HUES6 (cell line): ENCODE measurements at regions not wholly inside any gene's neighbourhood (a gene's known extent, or its start where the extent isn't known, plus 50 kb on each side); places are given as distances from the start of the nearest gene placed in this dataset.

ENCODE experiments used
- H3K27ac ChIP-seq: 2 replicates; pipeline ENCODE4 v1.7.0; 2013; ENCODE audit warnings: low read depth, mild to moderate bottlenecking, low read length, inconsistent platforms
- H3K27me3 ChIP-seq: 2 replicates; pipeline ENCODE4 v1.6.1; 2013; ENCODE audit warnings: low read length; ENCODE audit not compliant: control insufficient read depth, insufficient read depth
- H3K36me3 ChIP-seq: 2 replicates; pipeline ENCODE4 v1.6.1; 2013; ENCODE audit warnings: low read length; ENCODE audit not compliant: control insufficient read depth, insufficient read depth
- H3K4me1 ChIP-seq: 2 replicates; pipeline ENCODE4 v1.6.1; 2013; ENCODE audit warnings: low read length; ENCODE audit not compliant: control insufficient read depth, insufficient read depth
- H3K4me3 ChIP-seq: 2 replicates; pipeline ENCODE4 v1.5.1; 2013; ENCODE audit warnings: low read depth, low read length
- H3K9ac ChIP-seq: one replicate; pipeline ENCODE4 v1.6.1; 2013; ENCODE audit warnings: mild to moderate bottlenecking, low read length
- H3K9me3 ChIP-seq: 2 replicates; pipeline ENCODE4 v1.6.1; 2013; ENCODE audit warnings: low read depth, low read length; ENCODE audit not compliant: control insufficient read depth, insufficient read depth

DNA sequence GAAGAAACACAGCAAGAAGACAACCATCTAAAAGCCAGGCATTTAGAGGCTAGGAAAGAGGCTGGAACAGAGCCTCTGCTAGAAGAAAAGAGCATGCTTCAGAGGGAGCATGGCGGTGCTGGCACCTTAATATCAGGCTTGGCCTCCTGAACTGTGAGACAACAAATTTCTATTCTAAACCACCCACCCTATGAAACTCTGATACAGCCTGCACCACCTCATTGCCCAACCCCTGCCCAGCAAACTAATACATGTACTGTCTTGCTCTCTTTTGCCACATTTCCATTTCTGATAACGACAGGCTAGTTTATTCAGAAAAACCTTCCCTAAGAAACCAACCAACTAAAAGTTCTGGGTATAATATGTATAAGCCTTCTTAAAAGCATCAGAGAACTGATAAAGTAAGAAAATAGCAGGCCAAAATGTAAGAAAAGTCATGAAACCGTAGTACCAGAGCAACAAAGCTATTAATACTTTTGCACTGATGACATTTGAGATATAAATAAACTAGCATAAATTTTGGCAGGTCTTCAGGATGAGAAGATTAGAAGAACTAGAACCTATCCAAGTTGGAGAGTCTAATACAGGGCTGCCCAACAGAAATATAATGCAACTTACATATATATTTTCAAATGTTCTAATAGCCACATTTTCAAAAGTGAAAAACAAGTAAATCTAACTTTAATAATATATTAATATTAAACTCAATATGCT is 184.7 kb upstream of the HSF2 start:
- H3K27ac ChIP-seq = no peak overlapping the region
- H3K9ac ChIP-seq = no peak overlapping the region
- no peaks in the 10 kb centered on the region for H3K27me3 ChIP-seq
- H3K4me1 ChIP-seq = no peaks in the 10 kb centered on the region
- H3K4me3 ChIP-seq = no peak overlapping the region
- H3K36me3 ChIP-seq = no peaks in the 10 kb centered on the region
- H3K9me3 ChIP-seq = no peaks in the 10 kb centered on the region

DNA sequence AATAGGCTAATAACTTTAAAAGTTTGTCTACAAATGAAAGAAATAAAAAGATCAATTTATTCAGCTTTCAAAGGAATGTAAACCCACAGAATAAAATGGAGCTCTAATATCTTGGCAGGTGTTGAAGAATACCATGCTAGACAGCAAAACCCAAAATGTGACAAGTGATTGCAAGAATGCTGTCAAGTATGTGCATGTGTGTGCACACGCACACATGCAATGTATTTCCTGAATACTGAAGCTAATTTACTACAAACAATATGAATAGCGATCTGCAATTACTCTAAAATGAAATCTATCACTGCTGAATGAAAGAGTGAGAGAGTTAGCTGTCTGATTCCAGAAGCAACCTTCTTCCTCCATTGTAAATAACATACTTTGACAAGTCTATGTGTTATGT is 179.2 kb upstream of the HSF2 start:
- Histone ChIP-seq H3K9me3 (no peaks in the 10 kb centered on the region), H3K27me3 (no peaks in the 10 kb centered on the region), H3K9ac (no peak overlapping the region), H3K27ac (no peak overlapping the region), H3K4me1 (no peaks in the 10 kb centered on the region), H3K4me3 (no peak overlapping the region), H3K36me3 (no peaks in the 10 kb centered on the region)

DNA sequence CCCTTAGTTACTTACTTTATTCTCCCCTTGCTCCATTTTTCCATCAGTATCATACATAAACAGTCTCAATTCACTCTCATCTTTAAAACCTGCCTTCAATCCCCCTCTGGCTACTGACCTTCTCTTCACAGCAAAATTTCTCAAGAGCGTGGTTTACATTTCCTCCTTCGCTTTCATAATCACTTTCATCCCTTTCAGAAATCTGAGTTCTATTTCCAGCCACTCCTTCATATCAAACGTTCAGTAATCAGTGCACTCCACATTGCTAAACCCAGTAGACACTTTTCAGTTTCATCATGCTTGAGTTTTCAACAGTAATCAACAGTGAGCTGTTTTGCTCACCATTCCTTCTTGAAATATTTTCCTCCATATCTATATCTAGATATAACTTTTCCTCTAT is 176.7 kb upstream of the HSF2 start:
- Histone ChIP-seq H3K36me3 (no peaks in the 10 kb centered on the region), H3K4me3 (no peak overlapping the region), H3K27ac (no peak overlapping the region), H3K9ac (no peak overlapping the region), H3K9me3 (no peaks in the 10 kb centered on the region), H3K27me3 (no peaks in the 10 kb centered on the region), H3K4me1 (no peaks in the 10 kb centered on the region)

DNA sequence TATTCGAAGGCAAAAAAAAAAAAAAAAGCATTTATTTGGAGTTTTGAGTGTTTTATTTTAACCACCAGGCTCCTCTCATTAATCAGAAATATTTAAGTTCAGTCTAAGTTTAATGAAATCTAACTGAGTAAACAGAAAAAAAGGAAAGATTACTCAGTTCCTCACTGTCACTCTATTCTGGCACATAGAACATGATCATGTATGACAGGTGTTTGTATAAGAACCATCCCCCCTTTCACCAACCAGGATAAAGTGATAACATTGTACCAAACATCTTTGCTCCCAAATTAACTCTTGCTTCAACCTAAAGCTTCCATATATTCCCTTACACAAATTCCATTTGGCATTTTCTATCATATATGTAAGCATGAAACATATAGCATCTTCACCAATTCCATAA is 176.2 kb upstream of the HSF2 start:
- Histone ChIP-seq H3K4me1 (no peaks in the 10 kb centered on the region), H3K36me3 (no peaks in the 10 kb centered on the region), H3K27ac (no peak overlapping the region), H3K27me3 (no peaks in the 10 kb centered on the region), H3K9me3 (no peaks in the 10 kb centered on the region), H3K9ac (no peak overlapping the region), H3K4me3 (no peak overlapping the region)

DNA sequence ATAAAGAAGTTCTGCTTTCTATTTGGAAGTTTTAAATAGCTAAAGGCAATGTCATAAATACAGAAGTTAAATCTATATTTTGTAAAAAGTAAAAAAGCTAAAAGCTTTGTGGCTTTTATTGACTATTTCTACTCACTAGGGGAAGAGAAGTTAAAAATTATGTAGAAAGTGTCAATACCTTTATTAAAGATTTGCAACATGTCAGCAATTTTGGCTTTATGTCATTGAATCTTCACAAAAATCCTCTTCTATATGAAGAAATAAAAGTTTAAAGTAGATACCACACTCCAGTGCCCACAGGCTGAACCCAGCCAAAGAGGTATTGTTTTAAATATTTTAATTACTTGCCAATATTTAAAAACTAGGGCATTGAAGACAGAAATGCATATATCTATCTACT is 160.6 kb upstream of the HSF2 start:
- Histone ChIP-seq H3K36me3 (no peaks in the 10 kb centered on the region), H3K4me1 (no peaks in the 10 kb centered on the region), H3K27me3 (no peaks in the 10 kb centered on the region), H3K27ac (no peak overlapping the region), H3K4me3 (no peak overlapping the region), H3K9ac (no peak overlapping the region), H3K9me3 (no peaks in the 10 kb centered on the region)

DNA sequence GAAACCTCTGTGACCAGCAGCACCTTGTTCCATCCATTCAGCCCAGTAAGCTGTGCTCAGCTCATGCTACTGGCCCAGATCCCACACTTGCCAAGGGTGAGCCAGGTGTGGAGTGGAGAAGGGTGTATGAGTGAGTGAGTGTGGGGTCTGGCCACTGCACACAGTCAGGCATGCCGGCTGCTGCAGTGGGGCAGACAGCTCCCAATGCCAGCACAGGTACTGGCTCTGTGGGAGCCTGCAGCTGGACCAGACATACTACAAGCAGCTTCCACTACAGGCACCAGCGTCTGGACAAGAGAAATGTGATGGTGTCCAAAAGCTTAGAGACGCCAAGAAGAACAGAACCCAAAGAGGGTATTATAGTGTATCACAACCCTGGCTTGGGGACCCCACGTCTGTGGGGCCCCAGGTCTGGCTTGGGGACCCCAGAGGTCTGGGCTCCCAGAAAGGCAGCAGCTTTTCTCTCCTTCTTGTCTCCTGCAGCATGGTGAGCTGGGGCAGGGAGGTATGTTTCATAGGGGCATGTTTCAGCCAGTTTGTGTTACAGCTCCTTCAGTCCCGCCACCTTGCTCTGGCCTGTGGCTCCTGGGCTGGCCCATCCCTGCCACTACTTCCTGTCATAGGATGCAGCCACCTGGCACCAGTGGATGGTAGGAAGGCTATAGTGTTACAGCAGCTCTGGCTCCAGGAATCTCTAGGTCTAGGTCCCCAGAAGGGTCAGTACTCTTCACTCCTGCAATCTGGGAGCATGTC is 152.4 kb upstream of the HSF2 start:
- Histone ChIP-seq H3K36me3 (no peaks in the 10 kb centered on the region), H3K4me1 (no peaks in the 10 kb centered on the region), H3K27ac (no peak overlapping the region), H3K9ac (no peak overlapping the region), H3K9me3 (no peaks in the 10 kb centered on the region), H3K27me3 (no peaks in the 10 kb centered on the region), H3K4me3 (no peak overlapping the region)

DNA sequence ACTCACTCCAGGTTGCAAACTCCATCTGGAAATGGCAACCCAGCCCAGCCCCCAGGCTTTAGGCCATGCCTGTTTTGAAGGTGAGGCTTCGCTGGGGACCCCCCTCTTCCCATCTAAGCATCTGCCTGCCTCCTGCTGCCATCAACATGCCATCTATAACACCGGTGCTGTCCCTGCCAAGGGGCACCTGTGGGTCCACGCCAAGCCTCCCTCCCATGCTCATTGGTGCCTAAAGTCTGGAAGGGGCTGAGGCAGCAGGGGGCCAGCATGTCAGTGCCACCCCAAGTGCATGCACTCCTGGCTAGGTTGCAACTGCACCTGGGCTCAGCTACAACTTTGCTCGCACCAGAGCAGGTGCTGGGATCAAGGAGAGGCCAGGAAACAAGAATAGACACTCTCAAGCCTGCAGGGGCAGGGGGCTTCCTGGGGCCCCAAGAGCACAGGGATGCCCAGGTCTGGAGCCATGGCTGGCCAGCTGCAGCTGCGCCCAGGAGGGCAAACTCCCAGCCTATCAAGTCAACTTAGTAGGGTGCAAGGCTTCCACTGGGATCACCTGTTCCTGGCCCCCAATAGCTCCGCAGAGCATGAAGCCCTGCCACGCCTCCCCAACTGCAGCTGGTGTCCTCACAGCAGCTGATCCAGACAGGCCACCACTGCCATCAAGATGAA is 151.3 kb upstream of the HSF2 start:
- Histone ChIP-seq H3K9ac (no peak overlapping the region), H3K36me3 (no peaks in the 10 kb centered on the region), H3K9me3 (no peaks in the 10 kb centered on the region), H3K4me3 (no peak overlapping the region), H3K4me1 (no peaks in the 10 kb centered on the region), H3K27ac (no peak overlapping the region), H3K27me3 (no peaks in the 10 kb centered on the region)

DNA sequence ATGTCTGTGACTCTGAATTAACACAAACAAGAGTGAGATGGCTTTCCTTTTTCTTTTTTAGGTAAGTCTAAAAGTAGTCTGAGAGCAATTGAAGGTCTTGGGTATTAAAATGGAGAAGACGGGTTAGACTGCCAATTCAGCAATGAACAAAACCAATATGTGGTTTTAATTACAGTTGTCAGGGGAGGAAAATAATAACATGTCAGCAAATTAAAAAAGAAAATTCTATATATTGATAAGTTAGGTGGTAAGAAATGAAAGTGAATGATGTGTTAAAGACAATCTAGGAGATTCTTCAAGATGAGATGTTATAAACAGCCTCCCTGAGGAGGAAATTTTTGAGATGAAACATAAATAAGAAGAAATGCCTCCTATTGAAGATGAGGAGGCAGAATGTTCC is 150.6 kb upstream of the HSF2 start:
- no peaks in the 10 kb centered on the region for H3K4me1 ChIP-seq
- H3K9me3 ChIP-seq = no peaks in the 10 kb centered on the region
- no peak overlapping the region for H3K4me3 ChIP-seq
- no peak overlapping the region for H3K27ac ChIP-seq
- no peaks in the 10 kb centered on the region for H3K36me3 ChIP-seq
- H3K27me3 ChIP-seq = no peaks in the 10 kb centered on the region
- H3K9ac ChIP-seq = no peak overlapping the region

DNA sequence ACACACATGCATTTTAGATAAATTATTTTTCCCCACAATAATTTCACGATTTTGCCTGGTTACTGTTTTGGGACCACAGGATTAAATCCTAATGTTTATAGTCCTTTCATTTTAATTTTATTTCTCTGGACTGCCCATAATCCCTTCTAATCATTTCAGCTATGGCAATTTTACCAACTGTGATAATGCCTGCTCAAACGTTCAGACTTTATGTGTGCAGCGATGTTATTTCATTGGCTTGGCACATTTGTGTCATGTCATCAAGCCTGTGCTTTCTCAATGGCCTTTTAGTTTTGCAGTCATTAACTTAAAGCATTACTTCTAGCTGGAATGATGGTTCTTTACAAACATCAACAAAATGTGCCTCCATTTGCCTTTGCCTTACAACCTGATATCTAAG is 140.6 kb upstream of the HSF2 start:
- peaks cover 3% of the 10 kb centered on the region; the same call in 1 of the 2 replicates for H3K4me1 ChIP-seq
- no peak overlapping the region for H3K4me3 ChIP-seq
- H3K9me3 ChIP-seq = no peaks in the 10 kb centered on the region
- no peak overlapping the region for H3K27ac ChIP-seq
- H3K9ac ChIP-seq = no peak overlapping the region
- H3K27me3 ChIP-seq = no peaks in the 10 kb centered on the region
- H3K36me3 ChIP-seq = no peaks in the 10 kb centered on the region

DNA sequence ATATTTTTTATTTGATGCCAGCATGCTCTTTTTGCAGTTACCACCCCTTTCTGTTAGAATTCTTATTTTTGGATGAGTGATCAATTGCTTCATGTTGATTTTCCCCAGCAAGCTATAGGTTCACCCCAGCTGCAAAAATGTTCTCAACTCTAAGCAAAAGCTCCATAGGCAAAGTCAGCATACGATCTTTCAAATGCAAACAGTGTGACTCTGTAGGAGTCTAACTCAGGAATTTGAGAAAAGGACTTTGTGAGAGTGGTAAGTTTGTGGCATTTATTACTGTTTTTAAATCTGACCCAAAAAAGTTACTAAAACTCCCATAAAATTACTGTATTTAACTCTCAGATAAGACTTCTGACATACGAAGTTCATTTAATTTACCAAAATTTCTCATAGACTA is 134.9 kb upstream of the HSF2 start:
- peaks cover 5% of the 10 kb centered on the region; the same call in 1 of the 2 replicates for H3K4me1 ChIP-seq
- H3K27me3 ChIP-seq = no peaks in the 10 kb centered on the region
- no peak overlapping the region for H3K9ac ChIP-seq
- no peaks in the 10 kb centered on the region for H3K36me3 ChIP-seq
- no peak overlapping the region for H3K27ac ChIP-seq
- peaks cover 14% of the 10 kb centered on the region for H3K9me3 ChIP-seq
- H3K4me3 ChIP-seq = no peak overlapping the region

DNA sequence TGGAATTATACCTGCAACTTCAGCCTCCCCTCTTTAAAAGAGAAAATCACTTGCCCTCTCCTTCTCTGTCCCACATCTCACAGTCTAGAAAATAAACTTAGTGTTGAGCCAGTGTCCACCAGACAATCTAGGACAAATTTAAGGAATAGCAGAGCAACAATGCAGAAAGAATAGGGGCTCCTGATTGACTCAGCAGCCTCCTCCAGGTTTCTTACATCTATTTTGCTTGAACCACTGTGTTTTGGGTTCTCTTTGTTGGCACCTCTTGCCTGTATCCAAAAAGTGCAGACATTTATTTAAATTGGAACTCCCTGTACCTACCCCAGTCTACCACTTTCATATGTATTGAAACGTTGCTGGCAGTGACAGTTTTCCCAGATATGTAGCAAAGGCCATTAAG is 133.7 kb upstream of the HSF2 start:
- Histone ChIP-seq H3K4me1 (peaks cover 5% of the 10 kb centered on the region; the same call in 1 of the 2 replicates), H3K9ac (no peak overlapping the region), H3K4me3 (no peak overlapping the region), H3K27me3 (no peaks in the 10 kb centered on the region), H3K36me3 (no peaks in the 10 kb centered on the region), H3K9me3 (peaks cover 14% of the 10 kb centered on the region), H3K27ac (no peak overlapping the region)
